Caco-2 (cell line): ENCODE measurements at regions not wholly inside any gene's neighbourhood (a gene's known extent, or its start where the extent isn't known, plus 50 kb on each side); places are given as distances from the start of the nearest gene placed in this dataset.

Source experiments
- BruUV-seq: library from RNA; stranded (reverse); fragments of 400-500 nt; replicated peaks from 2 replicates; lab custom pipeline; 2021; lab: Mats Ljungman, UMichigan
- CTCF ChIA-PET: fragments of 300-600 bp; sonication (Branson Sonifier 250); formaldehyde crosslinking; loops from one replicate; lab custom pipeline; 2022; ENCODE audit warnings: antibody characterized with exemption; lab: Charles Lee
- POLR2A ChIA-PET: fragments of 300-600 bp; sonication (Branson Sonifier 250); formaldehyde crosslinking; loops from one replicate; lab custom pipeline; 2022; ENCODE audit warnings: antibody characterized with exemption; lab: Charles Lee
- DNase-seq, 2 experiments: peaks; one replicate each; pipeline versions ENCODE4 v3.0.0 to v3.0.0-alpha.2; 2020 to 2022
- H3K27me3 ChIP-seq: replicated peaks from 2 replicates; pipeline ENCODE4 v1.6.0; 2011; ENCODE audit warnings: low read length; ENCODE audit not compliant: control insufficient read depth, insufficient read depth
- H3K36me3 ChIP-seq: 2 replicates; pipeline ENCODE4 v1.5.1; 2011; ENCODE audit warnings: low read length; ENCODE audit not compliant: control insufficient read depth, insufficient read depth
- H3K4me1 ChIP-seq: fragments of 250-450 bp; sonication (Bioruptor Pico); 2 replicates; pipeline ENCODE4 v1.5.1; 2020; ENCODE audit warnings: mild to moderate bottlenecking
- H3K4me3 ChIP-seq: 2 replicates; pipeline ENCODE4 v1.5.1; 2011; ENCODE audit warnings: low read depth, mild to moderate bottlenecking, control low read depth, low read length
- H3K9me3 ChIP-seq: fragments of 250-450 bp; sonication (Bioruptor Pico); 2 replicates; pipeline ENCODE4 v1.5.1; 2020; ENCODE audit warnings: mild to moderate bottlenecking, moderate library complexity
- H3K27ac Mint-ChIP-seq: one replicate; pipeline ENCODE4 v1.8.0; 2022; ENCODE audit warnings: mixed read lengths; ENCODE audit not compliant: unreplicated experiment
- H3K27me3 Mint-ChIP-seq: one replicate; pipeline ENCODE4 v1.8.0; 2022; ENCODE audit warnings: mixed read lengths; ENCODE audit not compliant: insufficient read depth, unreplicated experiment
- H3K36me3 Mint-ChIP-seq: one replicate; pipeline ENCODE4 v1.8.0; 2022; ENCODE audit warnings: mild to moderate bottlenecking, mixed read lengths; ENCODE audit not compliant: insufficient read depth, unreplicated experiment
- H3K4me1 Mint-ChIP-seq: one replicate; pipeline ENCODE4 v1.8.0; 2022; ENCODE audit warnings: low read depth, mixed read lengths; ENCODE audit not compliant: unreplicated experiment
- H3K4me3 Mint-ChIP-seq: one replicate; pipeline ENCODE4 v1.8.0; 2022; ENCODE audit warnings: mild to moderate bottlenecking, moderate library complexity, mixed read lengths; ENCODE audit not compliant: unreplicated experiment
- H3K9me3 Mint-ChIP-seq: one replicate; pipeline ENCODE4 v1.8.0; 2022; ENCODE audit warnings: mixed read lengths; ENCODE audit not compliant: unreplicated experiment
- intact Hi-C: fragments of 100-400 bp; cut with micrococcal nuclease; formaldehyde crosslinking; loops from one replicate; pipeline ENCODE4 v1.10.0; 2022; ENCODE audit not compliant: unreplicated experiment
- TF ChIP-seq, protein P1 (sequence below), 2 experiments: fragments of 200-600 bp in 1 of 2; IDR thresholded peaks; 1 replicate in 1 of 2; 2 replicates in 1 of 2; pipeline versions ENCODE4 v1.5.1 to v1.8.0; 2011 to 2022; ENCODE audit warnings: antibody characterized with exemption in 1 of 2, control low read depth in 1 of 2, inconsistent platforms in 1 of 2, low read depth in 1 of 2, low read length in 1 of 2, mild to moderate bottlenecking in 1 of 2, moderate library complexity in 1 of 2; ENCODE audit not compliant: insufficient read depth in 1 of 2, severe bottlenecking in 1 of 2, unreplicated experiment in 1 of 2

DNA sequence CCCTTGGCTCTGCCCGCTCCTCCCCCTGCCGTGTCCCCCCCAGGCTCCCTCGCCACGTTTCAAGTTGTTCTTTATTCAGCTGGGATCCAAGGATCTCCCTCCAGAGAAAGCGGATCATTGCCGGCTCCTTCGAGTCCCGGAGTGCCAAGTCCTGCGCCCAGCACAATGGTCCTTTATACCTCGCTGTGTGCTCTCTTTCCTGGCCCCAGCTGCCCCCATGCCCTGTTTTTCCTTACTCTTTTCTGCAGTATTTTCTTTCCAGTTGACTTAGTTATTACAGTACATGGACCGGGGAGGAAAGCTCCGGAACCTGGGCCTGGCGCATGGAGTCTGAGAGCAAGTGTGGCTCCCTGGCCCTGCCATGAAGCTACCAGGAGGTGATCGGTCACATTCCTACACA lies 88.1 kb upstream of the KMT2C start:
- TF ChIP-seq, protein P1, sequence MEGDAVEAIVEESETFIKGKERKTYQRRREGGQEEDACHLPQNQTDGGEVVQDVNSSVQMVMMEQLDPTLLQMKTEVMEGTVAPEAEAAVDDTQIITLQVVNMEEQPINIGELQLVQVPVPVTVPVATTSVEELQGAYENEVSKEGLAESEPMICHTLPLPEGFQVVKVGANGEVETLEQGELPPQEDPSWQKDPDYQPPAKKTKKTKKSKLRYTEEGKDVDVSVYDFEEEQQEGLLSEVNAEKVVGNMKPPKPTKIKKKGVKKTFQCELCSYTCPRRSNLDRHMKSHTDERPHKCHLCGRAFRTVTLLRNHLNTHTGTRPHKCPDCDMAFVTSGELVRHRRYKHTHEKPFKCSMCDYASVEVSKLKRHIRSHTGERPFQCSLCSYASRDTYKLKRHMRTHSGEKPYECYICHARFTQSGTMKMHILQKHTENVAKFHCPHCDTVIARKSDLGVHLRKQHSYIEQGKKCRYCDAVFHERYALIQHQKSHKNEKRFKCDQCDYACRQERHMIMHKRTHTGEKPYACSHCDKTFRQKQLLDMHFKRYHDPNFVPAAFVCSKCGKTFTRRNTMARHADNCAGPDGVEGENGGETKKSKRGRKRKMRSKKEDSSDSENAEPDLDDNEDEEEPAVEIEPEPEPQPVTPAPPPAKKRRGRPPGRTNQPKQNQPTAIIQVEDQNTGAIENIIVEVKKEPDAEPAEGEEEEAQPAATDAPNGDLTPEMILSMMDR (IDR thresholded peaks at IDR 0.05; ENCODE audit: insufficient read depth in 1 of 2, low read depth in 1 of 2, low read length in 1 of 2, severe bottlenecking in 1 of 2, unreplicated experiment in 1 of 2) = no peak
- no peak overlapping the region for H3K4me3 ChIP-seq
- no peaks in the 10 kb centered on the region for H3K36me3 ChIP-seq
- POLR2A ChIA-PET = no interaction called here
- Mint-ChIP-seq H3K4me1 (no peaks in the 10 kb centered on the region), H3K4me3 (no peak overlapping the region), H3K27me3 (no peaks in the 10 kb centered on the region), H3K36me3 (no peaks in the 10 kb centered on the region), H3K27ac (no peak overlapping the region), H3K9me3 (no peaks in the 10 kb centered on the region)
- no peaks in the 10 kb centered on the region for H3K4me1 ChIP-seq
- intact Hi-C loops = no loop called here
- no peaks in the 10 kb centered on the region for H3K27me3 ChIP-seq
- CTCF ChIA-PET = no interaction called here
- BruUV-seq = no TSS peak
- DNase-seq = no peak
- H3K9me3 ChIP-seq = no peaks in the 10 kb centered on the region

DNA sequence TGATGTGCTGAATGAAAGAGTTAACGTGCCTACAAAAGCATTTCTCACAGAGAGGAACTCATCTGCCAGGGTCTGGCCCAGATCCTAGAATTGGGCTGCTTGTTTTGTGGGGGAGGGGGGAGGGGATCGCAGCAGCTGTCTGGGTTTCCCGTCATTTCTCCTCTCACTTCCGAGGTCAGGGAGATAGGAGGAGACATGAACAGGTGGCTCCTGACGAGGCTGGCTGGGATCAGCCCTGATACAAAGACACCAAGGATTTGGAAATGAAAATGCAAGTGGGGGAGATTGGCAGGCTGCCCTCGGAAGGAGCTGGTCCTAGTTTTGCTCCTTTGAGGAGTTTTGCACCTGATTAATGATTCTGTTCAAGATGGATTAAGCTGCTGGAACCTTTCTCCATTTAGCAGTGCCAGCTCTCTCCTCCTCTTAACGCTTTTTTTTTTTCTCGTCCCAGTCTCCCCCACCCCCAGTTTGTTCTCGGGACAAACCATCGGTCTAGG lies 86.8 kb upstream of the KMT2C start:
- DNase-seq = no peak
- Histone ChIP-seq H3K27me3 (no peaks in the 10 kb centered on the region), H3K4me3 (no peak overlapping the region), H3K36me3 (no peaks in the 10 kb centered on the region), H3K9me3 (no peaks in the 10 kb centered on the region; the same call in 1 of the 2 replicates), H3K4me1 (no peaks in the 10 kb centered on the region)
- Mint-ChIP-seq H3K36me3 (no peaks in the 10 kb centered on the region), H3K27ac (no peak overlapping the region), H3K27me3 (no peaks in the 10 kb centered on the region), H3K9me3 (no peaks in the 10 kb centered on the region), H3K4me3 (no peak overlapping the region), H3K4me1 (no peaks in the 10 kb centered on the region)
- ChIA-PET POLR2A (no interaction called here), CTCF (no interaction called here)
- intact Hi-C loops = no loop called here
- TF ChIP-seq, protein P1 (IDR thresholded peaks at IDR 0.05; ENCODE audit: insufficient read depth in 1 of 2, low read depth in 1 of 2, low read length in 1 of 2, severe bottlenecking in 1 of 2, unreplicated experiment in 1 of 2) = no peak
- BruUV-seq = no TSS peak

DNA sequence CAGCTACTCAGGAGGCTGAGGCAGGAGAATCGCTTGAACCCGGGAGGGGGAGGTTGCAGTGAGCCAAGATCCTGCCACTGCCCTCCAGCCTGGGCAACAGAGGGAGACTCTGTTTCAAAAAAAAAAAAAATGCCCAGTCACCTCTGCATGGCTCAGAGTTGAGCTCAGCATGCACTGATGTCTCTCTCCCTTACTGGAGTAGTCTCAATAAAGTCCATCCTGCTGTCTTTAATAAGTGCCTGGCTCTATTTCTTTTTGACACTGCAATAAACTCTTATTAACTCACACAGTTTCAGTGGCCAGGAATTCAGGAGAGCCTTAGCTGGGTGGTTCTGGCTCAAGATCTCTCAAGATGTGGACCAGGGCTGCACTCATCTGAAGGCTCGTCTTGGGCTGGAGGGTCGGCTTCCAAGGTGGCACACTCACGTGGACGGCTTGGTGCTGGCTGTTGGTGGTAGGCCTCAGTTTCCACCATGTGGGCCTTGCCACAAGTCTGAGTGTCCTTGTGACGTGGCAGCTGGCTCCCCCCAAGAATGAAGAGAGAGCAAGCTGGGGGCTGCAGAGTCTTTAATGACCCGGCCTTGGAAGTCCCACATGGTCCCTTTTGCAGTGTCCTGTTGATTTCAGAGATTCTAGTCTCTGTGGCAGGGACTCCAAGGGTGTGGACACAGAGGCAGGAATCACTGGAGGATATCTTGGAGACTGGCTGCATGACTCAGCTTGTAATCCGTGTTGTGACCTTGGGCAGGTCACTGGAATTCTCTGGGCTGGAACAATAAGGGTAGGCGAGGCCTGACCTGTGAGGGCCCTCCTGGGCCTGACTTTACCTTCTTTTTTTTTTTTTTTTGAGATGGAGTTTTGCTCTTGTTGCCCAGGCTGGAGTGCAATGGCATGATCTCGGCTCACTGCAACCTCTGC lies 85.9 kb upstream of the KMT2C start:
- no peaks in the 10 kb centered on the region for H3K27me3 ChIP-seq

More for the DNA sequence above, 85.9 kb upstream of the KMT2C start:
- peak; percentile 22 to 66 for DNase-seq
- Mint-ChIP-seq H3K4me3 (no peak overlapping the region), H3K36me3 (no peaks in the 10 kb centered on the region), H3K27me3 (no peaks in the 10 kb centered on the region), H3K27ac (no peak overlapping the region), H3K9me3 (no peaks in the 10 kb centered on the region), H3K4me1 (no peaks in the 10 kb centered on the region)
- H3K36me3 ChIP-seq = no peaks in the 10 kb centered on the region
- H3K4me1 ChIP-seq = no peaks in the 10 kb centered on the region
- CTCF ChIA-PET = no interaction called here
- TF ChIP-seq, protein P1 (IDR thresholded peaks at IDR 0.05; ENCODE audit: insufficient read depth in 1 of 2, low read depth in 1 of 2, low read length in 1 of 2, severe bottlenecking in 1 of 2, unreplicated experiment in 1 of 2) = no peak
- intact Hi-C loops = no loop called here
- H3K4me3 ChIP-seq = no peak overlapping the region
- BruUV-seq = no TSS peak
- no peaks in the 10 kb centered on the region; the same call in 1 of the 2 replicates for H3K9me3 ChIP-seq
- POLR2A ChIA-PET = interaction anchor here (0.7 to 0.8 kb wide), 2 partner anchors 57 to 132 kb away, joined by 4 to 7 read pairs; no protein-coding TSS in a partner anchor
